ENCODE measurements at regions not wholly inside any gene's neighbourhood (a gene's known extent, or its start where the extent isn't known, plus 50 kb on each side); places are given as distances from the start of the nearest gene placed in this dataset.

- no peak overlapping the region for H3K4me3 ChIP-seq (replicated peaks; ENCODE audit: low read depth, low read length)
- no peak for TF ChIP-seq CTCF (IDR thresholded peaks at IDR 0.05; ENCODE audit: low read length, missing control alignments)
- no peak for DNase-seq (ENCODE audit: low read depth)
Measured at GRCh38 chr1:5318143-5318816, 663.9 kb downstream of the AJAP1 start.

GRCh38 chr1:5317391-5317790 is 663.0 kb downstream of the AJAP1 start:
- no peak for DNase-seq (ENCODE audit: low read depth)
- TF ChIP-seq CTCF (IDR thresholded peaks at IDR 0.05; ENCODE audit: low read length, missing control alignments): no peak
- H3K4me3 ChIP-seq (replicated peaks; ENCODE audit: low read depth, low read length): no peak overlapping the region

- no peak for TF ChIP-seq CTCF (IDR thresholded peaks at IDR 0.05; ENCODE audit: low read length, missing control alignments)
- no peak overlapping the region for H3K4me3 ChIP-seq (replicated peaks; ENCODE audit: low read depth, low read length)
- DNase-seq (ENCODE audit: low read depth): no peak
Measured at GRCh38 chr1:5312862-5313261, 658.5 kb downstream of the AJAP1 start.

GRCh38 chr1:5312293-5312674 is 657.9 kb downstream of the AJAP1 start:
- H3K4me3 ChIP-seq (replicated peaks; ENCODE audit: low read depth, low read length): no peak overlapping the region
- TF ChIP-seq CTCF (IDR thresholded peaks at IDR 0.05; ENCODE audit: low read length, missing control alignments): no peak
- DNase-seq (ENCODE audit: low read depth): no peak

- no peak for TF ChIP-seq CTCF (IDR thresholded peaks at IDR 0.05; ENCODE audit: low read length, missing control alignments)
- DNase-seq (ENCODE audit: low read depth): no peak
- H3K4me3 ChIP-seq (replicated peaks; ENCODE audit: low read depth, low read length): no peak overlapping the region
Measured at GRCh38 chr1:5311634-5312292, 657.4 kb downstream of the AJAP1 start.

GRCh38 chr1:5311147-5311546 is 656.7 kb downstream of the AJAP1 start:
- no peak overlapping the region for H3K4me3 ChIP-seq (replicated peaks; ENCODE audit: low read depth, low read length)
- no peak for TF ChIP-seq CTCF (IDR thresholded peaks at IDR 0.05; ENCODE audit: low read length, missing control alignments)
- DNase-seq (ENCODE audit: low read depth): no peak

- TF ChIP-seq CTCF (IDR thresholded peaks at IDR 0.05; ENCODE audit: low read length, missing control alignments): no peak
- H3K4me3 ChIP-seq (replicated peaks; ENCODE audit: low read depth, low read length): no peak overlapping the region
- DNase-seq (ENCODE audit: low read depth): no peak
Measured at GRCh38 chr1:5308249-5308648, 653.8 kb downstream of the AJAP1 start.

Data from fibroblast of pulmonary artery (primary cell).